Endothelial cell of umbilical vein (primary cell): ENCODE measurements at regions not wholly inside any gene's neighbourhood (a gene's known extent, or its start where the extent isn't known, plus 50 kb on each side); places are given as distances from the start of the nearest gene placed in this dataset.

Experiments
- BruUV-seq: library from RNA; stranded (reverse); fragments of 400-500 nt; replicated peaks from 2 replicates; lab custom pipeline; 2021; lab: Mats Ljungman, UMichigan
- CTCF ChIA-PET: fragments of 300-600, 350-600 bp; sonication (Branson Sonifier 250); formaldehyde crosslinking; loops from one replicate; lab custom pipeline; 2021; ENCODE audit warnings: antibody characterized with exemption, inconsistent platforms; lab: Charles Lee
- POLR2A ChIA-PET: fragments of 300-600, 350-600 bp; sonication (Branson Sonifier 250); formaldehyde crosslinking; loops from one replicate; lab custom pipeline; 2021; ENCODE audit warnings: antibody characterized with exemption, inconsistent platforms; lab: Charles Lee
- DNase-seq: peaks from one replicate; pipeline ENCODE4 v3.0.0-alpha.2; 2011; ENCODE audit warnings: low read depth, low spot score
- FAIRE-seq: peaks from 2 replicates; lab custom pipeline; 2011; peaks lifted over from hg19 to GRCh38; lab: Jason Lieb, UNC
- H2AFZ ChIP-seq: 2 replicates; pipeline ENCODE4 v1.6.0; 2012; ENCODE audit warnings: low read depth, low read length, control low read depth, inconsistent platforms
- H3K27ac ChIP-seq: 2 replicates; pipeline ENCODE4 v1.5.1; 2011; ENCODE audit warnings: low read depth, mild to moderate bottlenecking, control low read depth, low read length, moderate library complexity; ENCODE audit not compliant: insufficient read depth
- H3K27me3 ChIP-seq, 2 experiments: 2 replicates each; pipeline versions ENCODE4 v1.6.0 to v1.6.1; 2011; ENCODE audit warnings: low read length in 2 of 2, mixed read lengths in 1 of 2; ENCODE audit not compliant: control insufficient read depth in 2 of 2, insufficient read depth in 2 of 2
- H3K36me3 ChIP-seq, 2 experiments: 2 replicates in 1 of 2; 3 replicates in 1 of 2; pipeline ENCODE4 v1.5.1; 2011; ENCODE audit warnings: low read length in 2 of 2, mild to moderate bottlenecking in 1 of 2, moderate library complexity in 1 of 2; ENCODE audit not compliant: control insufficient read depth in 2 of 2, insufficient read depth in 2 of 2; ENCODE audit errors: extremely low read depth in 1 of 2
- H3K4me1 ChIP-seq: 3 replicates; pipeline ENCODE4 v1.5.1; 2011; ENCODE audit warnings: mild to moderate bottlenecking, low read length; ENCODE audit not compliant: control insufficient read depth, insufficient read depth; ENCODE audit errors: extremely low read depth
- H3K4me2 ChIP-seq: 2 replicates; pipeline ENCODE4 v1.6.1; 2011; ENCODE audit warnings: low read length, control low read depth, mixed read lengths; ENCODE audit not compliant: insufficient read depth
- H3K4me3 ChIP-seq, 3 experiments: fragments of 200-600 bp in 1 of 3; sonication (generic), shearing (Covaris generic) in 1 of 3; replicated peaks in 1 of 3; 2 replicates each; pipeline ENCODE4 v1.5.1; 2011 to 2016; ENCODE audit warnings: control low read depth in 3 of 3, low read length in 3 of 3, mild to moderate bottlenecking in 2 of 3, inconsistent platforms in 1 of 3, low read depth in 1 of 3, moderate library complexity in 1 of 3; ENCODE audit not compliant: insufficient read depth in 1 of 3
- H3K79me2 ChIP-seq: 2 replicates; pipeline ENCODE4 v1.6.0; 2012; ENCODE audit warnings: low read length, inconsistent platforms; ENCODE audit not compliant: control insufficient read depth, insufficient read depth
- H3K9ac ChIP-seq: replicated peaks from 2 replicates; pipeline ENCODE3; 2011; ENCODE audit warnings: low read length, control low read depth; ENCODE audit not compliant: insufficient read depth; ENCODE audit errors: extremely low read depth
- H3K9me1 ChIP-seq: replicated peaks from 3 replicates; pipeline ENCODE4 v1.6.0; 2011; ENCODE audit warnings: mild to moderate bottlenecking, low read length; ENCODE audit not compliant: control insufficient read depth, insufficient read depth; ENCODE audit errors: extremely low read depth
- H3K9me3 ChIP-seq: replicated peaks from 2 replicates; pipeline ENCODE4 v1.5.1; 2012; ENCODE audit warnings: low read length, inconsistent platforms; ENCODE audit not compliant: control insufficient read depth, insufficient read depth
- H4K20me1 ChIP-seq: replicated peaks from 2 replicates; pipeline ENCODE3; 2011; ENCODE audit warnings: mild to moderate bottlenecking, low read length; ENCODE audit not compliant: control insufficient read depth, insufficient read depth; ENCODE audit errors: extremely low read depth
- CTCF ChIP-seq, 2 donors: IDR thresholded peaks; 1 replicate in 1 of 2; 2 replicates in 1 of 2; pipeline ENCODE4 v1.5.1; 2011; ENCODE audit warnings: low read length in 2 of 2, mild to moderate bottlenecking in 2 of 2, moderate library complexity in 2 of 2, control low read depth in 1 of 2, inconsistent platforms in 1 of 2, low read depth in 1 of 2; ENCODE audit not compliant: insufficient read depth in 1 of 2; ENCODE audit errors: extremely low read depth in 1 of 2
- EZH2 ChIP-seq: IDR thresholded peaks from 2 replicates; pipeline ENCODE4 v1.6.1; 2012; ENCODE audit warnings: borderline replicate concordance, low read depth, mild to moderate bottlenecking, moderate library complexity, low read length, inconsistent platforms; ENCODE audit not compliant: severe bottlenecking
- FOS ChIP-seq: IDR thresholded peaks from 2 replicates; pipeline ENCODE4 v1.6.1; 2011; ENCODE audit warnings: mild to moderate bottlenecking, low read length, moderate library complexity, borderline replicate concordance; ENCODE audit not compliant: insufficient read depth
- GATA2 ChIP-seq: IDR thresholded peaks from 2 replicates; pipeline ENCODE4 v1.7.0; 2011; ENCODE audit warnings: low read depth, mild to moderate bottlenecking, moderate library complexity, mixed read lengths, low read length; ENCODE audit not compliant: insufficient read length, insufficient read depth
- JUN ChIP-seq: IDR thresholded peaks from 2 replicates; pipeline ENCODE4 v1.6.1; 2011; ENCODE audit warnings: borderline replicate concordance, low read depth; ENCODE audit not compliant: insufficient read length, insufficient read depth
- MAX ChIP-seq: IDR thresholded peaks from 2 replicates; pipeline ENCODE4 v1.6.1; 2011; ENCODE audit not compliant: insufficient read depth, insufficient read length
- MYC ChIP-seq: IDR thresholded peaks from one replicate; pipeline ENCODE4 v1.6.1; 2011; ENCODE audit warnings: mild to moderate bottlenecking, low read depth, low read length
- POLR2A ChIP-seq: IDR thresholded peaks from 2 replicates; pipeline ENCODE4 v1.6.1; 2012; ENCODE audit warnings: low read depth, mild to moderate bottlenecking, control low read depth, low read length
- POLR2AphosphoS5 ChIP-seq: IDR thresholded peaks from 2 replicates; pipeline ENCODE4 v1.6.1; 2012; ENCODE audit warnings: low read depth, mild to moderate bottlenecking, control low read depth, low read length, moderate library complexity; ENCODE audit not compliant: insufficient read depth
- dilution Hi-C: fragments of 300-500 bp; cut with MboI; formaldehyde crosslinking; loops from one replicate; pipeline ENCODE4 v1.15.0; 2019; ENCODE audit warnings: low sequenced_read_pairs; ENCODE audit not compliant: extremely low pct_ligation_motif_present
- intact Hi-C: fragments of 100-400 bp; cut with micrococcal nuclease; formaldehyde crosslinking; loops from one replicate; pipeline ENCODE4 v1.10.0; 2022

- Histone ChIP-seq H3K27ac (peak overlapping the region; percentile 9), H3K9me3 (no peaks in the 10 kb centered on the region), H3K79me2 (no peaks in the 10 kb centered on the region), H3K27me3 (no peaks in the 10 kb centered on the region), H2AFZ (no peak overlapping the region), H3K36me3 (no peaks in the 10 kb centered on the region), H3K4me1 (peaks cover 10% of the 10 kb centered on the region), H3K9ac (no peak overlapping the region), H3K4me2 (peak overlapping the region; percentile 60), H3K9me1 (no peaks in the 10 kb centered on the region), H3K4me3 (no peak overlapping the region), H4K20me1 (no peaks in the 10 kb centered on the region)
- FAIRE-seq (peak; percentile 43), DNase-seq (peak; percentile 80)
- intact Hi-C loops (no loop called here), dilution Hi-C loops (no loop called here)
- POLR2A ChIA-PET: no interaction called here
- no peak for TF ChIP-seq EZH2
- TF ChIP-seq JUN: peak; percentile 47
- no peak for TF ChIP-seq MYC
- no peak for TF ChIP-seq POLR2A
- TF ChIP-seq MAX: no peak
- peak; percentile 57 for TF ChIP-seq FOS
- no peak for TF ChIP-seq POLR2AphosphoS5
- TF ChIP-seq CTCF (IDR thresholded peaks at IDR 0.05; ENCODE audit: extremely low read depth in 1 of 2, insufficient read depth in 1 of 2, low read depth in 1 of 2, low read length in 2 of 2): no peak
- peak; percentile 86 for TF ChIP-seq GATA2
- CTCF ChIA-PET: interaction anchor here (0.9 to 2.5 kb wide), 5 partner anchors 12 to 57 kb away, joined by 3 to 16 read pairs (median 5); no protein-coding TSS in a partner anchor
- no TSS peak for BruUV-seq
Measured at GRCh38 chr12:47604221-47604873, 101.5 kb downstream of the RPAP3 start.
